ENCODE measurements at regions not wholly inside any gene's neighbourhood (a gene's known extent, or its start where the extent isn't known, plus 50 kb on each side); places are given as distances from the start of the nearest gene placed in this dataset.

DNA sequence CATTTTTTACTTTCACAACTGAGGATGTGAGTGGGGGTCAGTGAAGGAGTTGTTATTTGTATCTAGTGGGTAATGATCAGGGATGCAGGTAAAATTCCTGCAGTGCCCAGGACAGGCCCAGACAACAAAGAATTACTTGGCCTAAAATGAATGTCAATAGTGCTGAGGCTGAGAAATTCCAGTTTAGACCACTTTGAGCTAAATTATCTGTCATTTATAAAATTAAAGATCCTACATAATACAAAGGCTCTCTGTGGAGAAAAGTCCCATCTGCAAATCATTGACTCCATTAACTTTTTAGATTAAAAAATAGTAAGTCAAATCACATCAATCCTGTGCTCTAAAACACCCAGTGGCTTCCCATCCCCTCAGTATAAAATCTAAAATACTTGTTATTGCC lies 130.7 kb upstream of the COL11A1 start:
- TF ChIP-seq POLR2A (IDR thresholded peaks at IDR 0.05; ENCODE audit: low read length) (no peak), GATA1 (IDR thresholded peaks at IDR 0.05; ENCODE audit: low read depth, low read length) (no peak)
